Right atrium auricular region (tissue), 2 donors: ENCODE measurements at regions not wholly inside any gene's neighbourhood (a gene's known extent, or its start where the extent isn't known, plus 50 kb on each side); places are given as distances from the start of the nearest gene placed in this dataset.
"Not testable (repeated sequence)": the region's sequence is repeated elsewhere in the genome, so short reads cannot be mapped to it uniquely, and the experiment has no call there.

Experiments
- DNase-seq: peaks from one replicate; pipeline ENCODE4 v3.0.0-alpha.2; 2019; ENCODE audit warnings: low spot score
- H3K27ac ChIP-seq, 2 donors: fragments of 200-600 bp; sonication (generic); 1 replicate in 1 of 2; 2 replicates in 1 of 2; pipeline ENCODE4 v1.5.1; 2016 to 2019
- H3K27me3 ChIP-seq, 2 donors: fragments of 200-600 bp; sonication (generic); one replicate each; pipeline versions ENCODE4 v1.5.1 to v1.6.0; 2017 to 2019
- H3K36me3 ChIP-seq: fragments of 200-600 bp; sonication (generic); one replicate; pipeline ENCODE4 v1.5.1; 2016
- H3K4me1 ChIP-seq, 2 donors: fragments of 200-600 bp; sonication (generic); one replicate each; pipeline versions ENCODE4 v1.5.1 to v1.6.0; 2017 to 2019
- H3K4me3 ChIP-seq, 2 donors: fragments of 200-600 bp; sonication (generic); 1 replicate in 1 of 2; 2 replicates in 1 of 2; pipeline ENCODE4 v1.5.1; 2017 to 2019; ENCODE audit warnings: mild to moderate bottlenecking in 1 of 2, moderate library complexity in 1 of 2
- H3K9me3 ChIP-seq, 2 donors: fragments of 200-600 bp; sonication (generic); one replicate each; pipeline ENCODE4 v1.5.1; 2019
- TF ChIP-seq, protein P1 (sequence below), 2 donors: fragments of 200-600 bp; sonication (generic); IDR thresholded peaks; one replicate each; pipeline ENCODE4 v1.5.1; 2019; ENCODE audit warnings: antibody characterized with exemption in 2 of 2

DNA sequence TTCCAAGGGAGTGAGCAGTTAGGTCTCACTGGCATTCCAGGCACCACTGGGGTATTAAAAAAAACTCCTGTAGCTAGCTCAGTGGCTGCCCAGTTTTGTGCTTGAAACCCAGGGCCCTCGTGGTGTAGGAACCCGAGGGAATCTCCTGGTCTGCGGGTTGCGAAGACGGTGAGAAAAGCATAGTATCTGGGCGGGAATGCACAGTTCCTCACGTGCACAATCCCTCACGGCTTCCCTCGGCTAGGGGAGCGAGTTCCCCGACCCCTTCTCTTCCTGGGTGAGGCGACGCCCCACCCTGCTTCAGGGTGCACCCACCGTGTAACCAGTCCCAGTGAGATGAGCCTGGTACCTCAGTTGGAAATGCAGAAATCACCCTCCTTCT lies 50.5 kb upstream of the PGBD5 start:
- H3K27me3 ChIP-seq, result no peaks in the 10 kb centered on the region
- no peak for DNase-seq
- TF ChIP-seq, protein P1, sequence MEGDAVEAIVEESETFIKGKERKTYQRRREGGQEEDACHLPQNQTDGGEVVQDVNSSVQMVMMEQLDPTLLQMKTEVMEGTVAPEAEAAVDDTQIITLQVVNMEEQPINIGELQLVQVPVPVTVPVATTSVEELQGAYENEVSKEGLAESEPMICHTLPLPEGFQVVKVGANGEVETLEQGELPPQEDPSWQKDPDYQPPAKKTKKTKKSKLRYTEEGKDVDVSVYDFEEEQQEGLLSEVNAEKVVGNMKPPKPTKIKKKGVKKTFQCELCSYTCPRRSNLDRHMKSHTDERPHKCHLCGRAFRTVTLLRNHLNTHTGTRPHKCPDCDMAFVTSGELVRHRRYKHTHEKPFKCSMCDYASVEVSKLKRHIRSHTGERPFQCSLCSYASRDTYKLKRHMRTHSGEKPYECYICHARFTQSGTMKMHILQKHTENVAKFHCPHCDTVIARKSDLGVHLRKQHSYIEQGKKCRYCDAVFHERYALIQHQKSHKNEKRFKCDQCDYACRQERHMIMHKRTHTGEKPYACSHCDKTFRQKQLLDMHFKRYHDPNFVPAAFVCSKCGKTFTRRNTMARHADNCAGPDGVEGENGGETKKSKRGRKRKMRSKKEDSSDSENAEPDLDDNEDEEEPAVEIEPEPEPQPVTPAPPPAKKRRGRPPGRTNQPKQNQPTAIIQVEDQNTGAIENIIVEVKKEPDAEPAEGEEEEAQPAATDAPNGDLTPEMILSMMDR (IDR thresholded peaks at IDR 0.05), result no peak
- H3K36me3 ChIP-seq, result no peaks in the 10 kb centered on the region
- H3K4me1 ChIP-seq, result no peaks in the 10 kb centered on the region
- H3K9me3 ChIP-seq, result peaks cover 0 to 5% of the 10 kb centered on the region in 2 donors
- H3K27ac ChIP-seq, result no peak overlapping the region
- H3K4me3 ChIP-seq, result no peak overlapping the region

DNA sequence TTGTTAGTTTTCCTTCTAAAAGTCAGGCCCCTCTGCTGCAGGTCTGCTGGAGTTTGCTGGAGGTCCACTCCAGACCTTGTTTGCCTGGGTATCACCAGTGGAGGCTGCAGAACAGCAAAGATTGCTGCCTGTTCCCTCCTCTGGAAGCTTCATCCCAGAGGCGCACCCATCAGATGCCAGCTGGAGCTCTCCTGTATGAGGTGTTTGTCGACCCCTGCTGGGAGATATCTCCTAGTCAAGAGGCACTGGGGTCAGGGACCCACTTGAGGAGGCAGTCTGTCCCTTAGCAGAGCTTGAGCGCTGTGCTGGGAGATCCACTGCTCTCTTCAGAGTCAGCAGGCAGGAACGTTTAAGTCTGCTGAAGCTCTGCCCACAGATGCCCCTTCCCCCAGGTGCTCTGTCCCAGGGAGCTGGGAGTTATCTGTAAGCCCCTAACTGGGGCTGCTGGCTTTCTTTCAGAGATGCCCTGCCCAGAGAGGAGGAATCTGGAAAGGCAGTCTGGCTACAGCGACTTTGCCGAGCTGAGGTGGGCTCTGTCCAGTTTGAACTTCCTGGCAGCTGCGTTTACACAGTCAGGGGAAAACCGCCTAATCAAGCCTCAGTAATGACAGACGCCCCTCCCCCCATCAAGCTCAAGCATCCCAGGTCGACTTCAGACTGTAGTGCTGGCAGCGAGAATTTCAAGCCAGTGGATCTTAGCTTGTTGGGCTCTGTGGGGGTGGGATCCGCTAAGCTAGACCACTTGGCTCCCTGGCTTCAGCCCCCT lies 49.9 kb upstream of the PGBD5 start:
- DNase-seq, H3K4me1 ChIP-seq, H3K27me3 ChIP-seq, H3K4me3 ChIP-seq, H3K27ac ChIP-seq, H3K9me3 ChIP-seq, H3K36me3 ChIP-seq: not testable (repeated sequence)
- TF ChIP-seq, protein P1 (IDR thresholded peaks at IDR 0.05), result peak in 1 of 2 donors; percentile 41
